CD14-positive monocyte (primary cell): ENCODE measurements at regions not wholly inside any gene's neighbourhood (a gene's known extent, or its start where the extent isn't known, plus 50 kb on each side); places are given as distances from the start of the nearest gene placed in this dataset.

Experiments used
- DNase-seq, 3 donors: peaks; one replicate each; pipeline ENCODE4 v3.0.0-alpha.2; 2011 to 2022
- H2AFZ ChIP-seq: 2 replicates; pipeline ENCODE4 v1.6.0; 2012; ENCODE audit warnings: mild to moderate bottlenecking, low read depth, low read length, inconsistent platforms; ENCODE audit not compliant: insufficient read depth, poor library complexity, severe bottlenecking
- H3K27ac ChIP-seq, 2 donors: 1 replicate in 1 of 2; 2 replicates in 1 of 2; pipeline ENCODE4 v1.5.1; 2012 to 2013; ENCODE audit warnings: low read length in 2 of 2, control low read depth in 1 of 2, inconsistent platforms in 1 of 2, low read depth in 1 of 2, mild to moderate bottlenecking in 1 of 2
- H3K27me3 ChIP-seq, 2 donors: one replicate each; pipeline versions ENCODE4 v1.6.0 to v1.6.1; 2011 to 2013; ENCODE audit warnings: low read length in 2 of 2; ENCODE audit not compliant: control insufficient read depth in 2 of 2, insufficient read depth in 2 of 2
- H3K36me3 ChIP-seq, 2 donors: replicated peaks in 1 of 2; 1 replicate in 1 of 2; 2 replicates in 1 of 2; pipeline versions ENCODE4 v1.5.1 to v1.6.1; 2012 to 2013; ENCODE audit warnings: low read length in 2 of 2, control low read depth in 1 of 2, inconsistent platforms in 1 of 2, mild to moderate bottlenecking in 1 of 2; ENCODE audit not compliant: insufficient read depth in 2 of 2, control insufficient read depth in 1 of 2
- H3K4me1 ChIP-seq, 2 donors: 1 replicate in 1 of 2; 2 replicates in 1 of 2; pipeline versions ENCODE4 v1.5.1 to v1.6.1; 2012 to 2013; ENCODE audit warnings: low read length in 2 of 2, control low read depth in 1 of 2, inconsistent platforms in 1 of 2, mild to moderate bottlenecking in 1 of 2, moderate library complexity in 1 of 2; ENCODE audit not compliant: insufficient read depth in 2 of 2, control insufficient read depth in 1 of 2
- H3K4me2 ChIP-seq: replicated peaks from 2 replicates; pipeline ENCODE3; 2012; ENCODE audit warnings: low read length, moderate library complexity, mild to moderate bottlenecking; ENCODE audit not compliant: poor library complexity, severe bottlenecking; ENCODE audit errors: extremely low read depth
- H3K4me3 ChIP-seq, 3 experiments: fragments of 200-600 bp in 1 of 3; sonication (generic) in 1 of 3; replicated peaks in 1 of 3; 1 replicate in 2 of 3; 2 replicates in 1 of 3; pipeline ENCODE4 v1.5.1; 2011 to 2013; ENCODE audit warnings: low read length in 3 of 3, mild to moderate bottlenecking in 3 of 3, control low read depth in 2 of 3, low read depth in 2 of 3, inconsistent platforms in 1 of 3, moderate library complexity in 1 of 3
- H3K79me2 ChIP-seq: 2 replicates; pipeline ENCODE4 v1.6.0; 2012; ENCODE audit warnings: mild to moderate bottlenecking, control low read depth, inconsistent platforms, low read length, moderate library complexity; ENCODE audit not compliant: insufficient read depth
- H3K9ac ChIP-seq: 2 replicates; pipeline ENCODE4 v1.6.0; 2017; ENCODE audit warnings: low read length, mild to moderate bottlenecking; ENCODE audit not compliant: insufficient read depth, poor library complexity, severe bottlenecking
- H3K9me3 ChIP-seq, 2 donors: replicated peaks in 1 of 2; 1 replicate in 1 of 2; 2 replicates in 1 of 2; pipeline versions ENCODE4 v1.5.1 to v1.6.1; 2012 to 2013; ENCODE audit warnings: low read length in 2 of 2, control low read depth in 1 of 2; ENCODE audit not compliant: control insufficient read depth in 1 of 2, insufficient read depth in 1 of 2
- H4K20me1 ChIP-seq: 2 replicates; pipeline ENCODE4 v1.6.0; 2012; ENCODE audit warnings: mild to moderate bottlenecking, low read length, control low read depth, moderate library complexity; ENCODE audit not compliant: insufficient read depth
- H3K27ac Mint-ChIP-seq, 7 donors: one replicate each; pipeline ENCODE4 v1.8.0; 2020; ENCODE audit warnings: mild to moderate bottlenecking in 7 of 7, mixed read lengths in 7 of 7, moderate library complexity in 6 of 7, inconsistent platforms in 2 of 7
- H3K27me3 Mint-ChIP-seq, 3 donors: one replicate each; pipeline ENCODE4 v1.8.0; 2021 to 2022; ENCODE audit warnings: low read depth in 3 of 3, mild to moderate bottlenecking in 3 of 3, mixed read lengths in 3 of 3, moderate library complexity in 3 of 3, inconsistent platforms in 1 of 3
- H3K36me3 Mint-ChIP-seq, 2 donors: one replicate each; pipeline ENCODE4 v1.8.0; 2020; ENCODE audit warnings: mixed read lengths in 2 of 2, inconsistent platforms in 1 of 2, mild to moderate bottlenecking in 1 of 2
- H3K4me1 Mint-ChIP-seq: one replicate; pipeline ENCODE4 v1.8.0; 2020; ENCODE audit warnings: mild to moderate bottlenecking, mixed read lengths
- H3K4me3 Mint-ChIP-seq, 2 donors: one replicate each; pipeline ENCODE4 v1.8.0; 2020; ENCODE audit warnings: mild to moderate bottlenecking in 2 of 2, mixed read lengths in 2 of 2, moderate library complexity in 1 of 2
- H3K9me3 Mint-ChIP-seq, 7 donors: one replicate each; pipeline ENCODE4 v1.8.0; 2020 to 2022; ENCODE audit warnings: mixed read lengths in 7 of 7, mild to moderate bottlenecking in 6 of 7, moderate library complexity in 6 of 7, inconsistent platforms in 2 of 7
- CTCF ChIP-seq: fragments of 200-600 bp; IDR thresholded peaks from one replicate; pipeline ENCODE4 v1.8.0; 2022; ENCODE audit warnings: antibody characterized with exemption, mild to moderate bottlenecking
- WGBS: methylation state at CpG from one replicate; pipeline ENCODE4 v1.1.5; 2013; ENCODE audit warnings: missing lambda C conversion rate; ENCODE audit not compliant: insufficient coverage; 5-methylcytosine and 5-hydroxymethylcytosine counted together
- intact Hi-C, 2 donors: fragments of 100-400 bp; cut with micrococcal nuclease; formaldehyde crosslinking; loops; one replicate each; pipeline versions ENCODE4 v1.15.0 to v1.15.1; 2023

GRCh38 chrX:4243759-4244158, 530.3 kb upstream of the PRKX start:
- no peak for DNase-seq
- H3K36me3 ChIP-seq: no peaks in the 10 kb centered on the region
- Mint-ChIP-seq H3K4me3 (no peak overlapping the region), H3K9me3 (peaks cover 0 to 12% (median 3%) of the 10 kb centered on the region in 7 donors), H3K36me3 (no peaks in the 10 kb centered on the region), H3K4me1 (no peaks in the 10 kb centered on the region), H3K27ac (no peak overlapping the region), H3K27me3 (peaks cover 0 to 1% (median 0%) of the 10 kb centered on the region in 3 donors)
- no peaks in the 10 kb centered on the region for H3K27me3 ChIP-seq
- H3K27ac ChIP-seq: no peak overlapping the region
- H3K9me3 ChIP-seq: peaks cover 25 to 33% of the 10 kb centered on the region in 2 donors
- no CpG with 5 or more reads among the region's 2 CpGs for WGBS
- H3K79me2 ChIP-seq: no peaks in the 10 kb centered on the region
- TF ChIP-seq CTCF: no peak
- H2AFZ ChIP-seq: no peak overlapping the region
- intact Hi-C loops: no loop called here
- H3K4me1 ChIP-seq: no peaks in the 10 kb centered on the region
- no peaks in the 10 kb centered on the region for H4K20me1 ChIP-seq
- no peak overlapping the region for H3K4me2 ChIP-seq
- H3K9ac ChIP-seq: no peak overlapping the region
- no peak overlapping the region for H3K4me3 ChIP-seq

GRCh38 chrX:4240541-4241194, 527.2 kb upstream of the PRKX start:
- WGBS: 11% methylated on average over 5 of the region's 6 CpGs
- Mint-ChIP-seq H3K27ac (no peak overlapping the region), H3K9me3 (peaks cover 2 to 7% (median 4%) of the 10 kb centered on the region in 7 donors), H3K36me3 (no peaks in the 10 kb centered on the region), H3K4me3 (no peak overlapping the region), H3K27me3 (no peaks in the 10 kb centered on the region), H3K4me1 (no peaks in the 10 kb centered on the region)
- Histone ChIP-seq H3K9me3 (peaks cover 33 to 49% of the 10 kb centered on the region in 2 donors), H3K27ac (peak overlapping the region in 1 of 2 donors; percentile 50), H2AFZ (no peak overlapping the region), H3K79me2 (no peaks in the 10 kb centered on the region), H3K4me2 (no peak overlapping the region), H3K9ac (no peak overlapping the region), H3K36me3 (no peaks in the 10 kb centered on the region), H3K4me1 (no peaks in the 10 kb centered on the region), H3K27me3 (no peaks in the 10 kb centered on the region), H3K4me3 (peak overlapping the region in 1 of 3 experiments; percentile 35), H4K20me1 (no peaks in the 10 kb centered on the region)
- intact Hi-C loops: no loop called here
- DNase-seq: peak in 1 of 3 donors; percentile 23
- no peak for TF ChIP-seq CTCF
